A204.1 (cell line): ENCODE measurements at regions not wholly inside any gene's neighbourhood (a gene's known extent, or its start where the extent isn't known, plus 50 kb on each side); places are given as distances from the start of the nearest gene placed in this dataset.

Experiments used
- FAIRE-seq: peaks from 2 replicates; lab custom pipeline; 2012; peaks lifted over from hg19 to GRCh38; lab: Jason Lieb, UNC

DNA sequence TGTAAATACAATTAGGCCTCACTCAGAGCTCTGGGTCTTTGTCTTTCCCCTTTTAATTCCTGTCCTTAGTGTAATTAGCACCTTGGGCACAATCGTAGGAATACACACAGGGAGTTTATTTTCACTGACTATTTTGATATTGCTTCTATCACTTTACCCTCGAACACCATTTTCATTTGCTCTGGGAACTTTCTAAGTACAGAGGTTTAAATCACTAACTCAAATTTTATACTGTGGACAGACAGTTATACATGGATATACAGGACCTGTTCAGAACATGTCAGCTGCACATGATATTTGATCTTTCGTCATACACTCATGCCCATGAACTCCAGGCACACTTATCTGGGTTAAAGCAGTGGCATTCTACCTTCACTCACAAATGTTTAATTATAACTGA lies 217.8 kb upstream of the TMEM161B start:
- FAIRE-seq: no peak

DNA sequence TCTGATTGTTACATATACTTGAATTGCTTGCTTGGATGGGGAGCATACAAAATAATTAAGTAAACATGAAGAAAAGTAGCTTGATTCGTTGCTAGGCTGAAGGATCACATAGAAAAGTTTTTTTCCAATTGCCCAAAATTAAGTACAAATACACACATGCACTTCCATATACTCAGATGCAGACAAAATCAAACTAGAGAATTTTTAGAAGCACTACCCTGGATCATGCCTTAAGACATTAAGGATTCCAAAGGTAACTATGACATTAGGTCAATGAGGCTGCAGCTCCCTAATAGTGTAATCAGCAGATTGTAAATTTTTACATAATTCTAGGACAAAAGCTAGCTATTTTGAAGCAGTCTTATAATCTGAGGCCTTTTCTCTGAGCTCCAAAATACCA lies 216.9 kb upstream of the TMEM161B start:
- no peak for FAIRE-seq

DNA sequence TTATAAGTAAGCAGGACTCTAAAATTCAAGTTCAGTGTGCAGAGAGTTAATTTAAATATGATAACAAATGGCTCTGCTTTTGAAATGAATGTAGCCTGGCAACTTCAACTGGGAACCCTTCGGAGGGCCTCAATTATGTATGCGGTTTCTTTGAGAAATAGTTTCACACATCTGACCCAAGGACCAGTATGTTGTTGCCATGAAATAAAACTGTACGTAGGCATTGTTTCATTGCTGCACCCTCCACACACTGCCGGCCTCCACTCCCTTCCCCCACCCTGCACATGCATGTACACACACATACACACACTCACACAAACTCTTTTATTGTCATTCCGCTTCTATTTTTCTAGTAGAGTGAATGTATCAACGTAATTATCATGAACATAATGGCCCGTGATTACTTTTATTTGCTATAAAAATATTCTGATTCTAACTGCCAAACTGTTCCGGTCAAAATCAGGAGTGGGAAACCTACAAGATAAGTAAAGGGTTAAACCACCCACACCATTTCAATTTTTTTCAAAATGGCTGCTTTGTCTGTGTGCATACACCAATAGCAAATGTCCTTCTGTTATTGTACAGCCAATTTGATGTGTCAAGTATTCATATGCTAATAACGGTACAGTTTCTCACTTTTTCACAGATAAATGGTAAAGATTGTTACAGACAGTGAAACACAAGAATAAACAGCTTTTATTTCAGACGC lies 215.5 kb upstream of the TMEM161B start:
- no peak for FAIRE-seq

DNA sequence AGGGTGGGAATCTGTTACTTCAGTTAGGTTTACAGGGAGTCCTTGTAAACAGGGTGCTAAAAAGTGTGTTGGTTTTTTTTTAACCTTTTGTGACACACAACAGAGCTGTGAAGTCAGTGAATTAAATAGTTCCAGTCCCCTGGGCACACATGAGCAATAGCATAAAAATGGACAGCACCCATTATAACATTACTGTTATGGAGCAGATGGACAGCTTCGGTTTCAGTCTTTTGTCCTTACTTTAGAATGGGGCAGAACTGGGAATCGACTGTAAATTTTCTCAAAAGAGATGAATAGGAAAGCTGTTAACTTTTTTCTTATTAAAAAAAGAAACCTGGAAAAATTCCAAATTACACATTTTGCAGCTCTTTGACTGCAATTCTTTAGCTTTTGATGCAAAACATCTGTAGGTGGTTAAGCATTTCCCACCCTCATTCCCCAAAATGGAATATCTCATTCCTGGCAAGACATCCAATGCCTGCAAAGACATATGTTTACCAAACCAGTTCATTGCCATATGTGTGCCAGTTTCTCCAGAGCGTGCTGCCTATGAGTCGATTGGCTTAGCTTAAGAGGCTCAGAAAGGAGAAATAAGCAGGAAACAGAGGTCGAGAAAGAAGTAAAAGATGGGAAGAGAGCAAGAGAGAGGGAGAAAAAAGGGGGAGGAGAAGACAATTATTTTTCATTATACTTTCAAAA lies 212.3 kb upstream of the TMEM161B start:
- FAIRE-seq: no peak

DNA sequence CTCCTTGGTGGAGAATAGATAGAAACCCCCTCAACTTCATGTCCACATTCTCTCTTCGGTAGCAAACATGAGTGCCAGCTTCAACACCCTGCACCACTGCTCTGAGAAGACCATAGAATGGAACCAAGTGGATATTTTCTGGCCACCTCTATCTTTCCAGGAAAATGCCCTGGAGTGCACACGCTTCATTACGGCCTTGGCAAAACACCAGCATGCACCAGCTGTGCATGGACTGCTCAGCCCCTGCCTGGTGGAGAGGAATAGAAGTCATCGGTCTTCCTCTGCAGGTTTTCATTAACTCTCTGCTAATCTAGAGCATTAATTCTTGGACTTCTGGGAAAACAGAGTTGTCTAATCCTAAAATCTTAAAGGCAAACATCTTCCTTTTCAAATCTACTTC lies 211.6 kb upstream of the TMEM161B start:
- FAIRE-seq: no peak

DNA sequence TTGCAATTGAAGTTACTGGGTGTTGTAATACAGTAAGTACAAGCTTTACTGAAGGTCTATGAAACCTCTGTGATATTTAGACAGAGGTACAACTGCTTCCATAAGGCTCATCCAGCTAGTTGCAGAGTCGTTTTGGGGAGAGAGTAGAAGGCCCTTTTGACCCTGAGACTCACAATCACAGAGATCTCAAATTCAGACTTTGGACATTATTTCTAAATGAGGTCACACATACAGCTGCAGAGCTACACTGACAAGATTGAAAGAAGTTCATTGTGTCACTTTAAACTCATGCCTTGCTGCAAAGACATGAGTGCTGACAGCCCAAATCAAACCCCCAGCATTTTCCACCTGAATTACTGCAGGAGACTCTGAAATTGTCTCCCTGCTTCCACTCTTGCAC lies 205.9 kb upstream of the TMEM161B start:
- no peak for FAIRE-seq

DNA sequence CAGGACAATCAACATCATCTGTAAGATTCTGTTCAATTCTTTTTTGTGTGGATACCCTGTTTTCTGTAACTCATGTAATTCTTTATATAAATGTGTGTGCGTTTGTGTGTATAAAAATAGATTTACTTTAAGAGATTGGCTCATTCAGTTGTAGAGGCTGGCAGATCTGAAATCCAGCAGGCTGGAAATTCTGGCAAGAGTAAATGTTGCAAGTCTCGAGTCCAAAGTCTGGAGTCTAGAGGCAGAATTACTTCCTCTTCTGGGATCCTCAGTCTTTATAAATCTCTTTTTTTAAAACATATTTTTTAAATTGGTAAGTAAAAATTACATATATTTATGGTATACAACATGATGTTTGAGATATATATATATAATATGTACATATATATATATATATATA lies 202.1 kb upstream of the TMEM161B start:
- no peak for FAIRE-seq

DNA sequence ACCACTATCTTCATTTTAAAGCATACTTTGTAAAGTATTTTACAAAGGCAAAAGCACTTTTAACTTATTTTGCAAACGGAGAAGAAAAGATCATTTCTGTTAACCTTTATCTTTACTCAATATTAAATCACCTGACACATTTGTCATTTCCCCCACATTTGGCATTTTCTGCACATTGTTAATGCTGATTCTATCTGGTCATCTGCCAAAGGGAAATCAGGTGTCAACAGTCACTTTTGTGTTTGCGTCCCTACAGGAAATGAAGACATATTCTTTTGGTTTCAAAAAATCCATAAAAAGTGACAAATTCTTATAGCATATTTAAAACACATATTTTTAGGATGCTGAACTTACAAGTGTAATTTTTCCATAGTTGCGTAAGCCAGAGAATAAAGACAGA lies 191.3 kb upstream of the TMEM161B start:
- no peak for FAIRE-seq

DNA sequence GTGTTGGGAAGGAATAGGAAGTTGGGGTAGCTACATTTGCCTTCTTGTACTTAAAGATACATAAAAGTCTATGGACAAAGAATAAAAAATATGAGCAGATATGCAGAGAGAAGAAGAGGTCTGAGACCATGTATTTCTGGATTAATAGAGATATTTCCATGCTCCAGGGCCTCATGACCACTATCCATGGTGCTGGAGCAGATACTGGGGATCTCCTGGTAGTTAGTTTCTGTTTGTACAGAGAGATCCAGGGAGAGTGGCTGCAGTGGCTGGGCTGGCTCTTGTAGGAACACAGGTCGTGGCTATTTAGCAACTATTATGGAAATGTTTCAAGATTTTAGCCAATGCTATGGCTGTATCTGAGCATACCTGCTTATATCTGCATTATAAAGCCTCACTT lies 184.2 kb upstream of the TMEM161B start:
- FAIRE-seq: no peak

DNA sequence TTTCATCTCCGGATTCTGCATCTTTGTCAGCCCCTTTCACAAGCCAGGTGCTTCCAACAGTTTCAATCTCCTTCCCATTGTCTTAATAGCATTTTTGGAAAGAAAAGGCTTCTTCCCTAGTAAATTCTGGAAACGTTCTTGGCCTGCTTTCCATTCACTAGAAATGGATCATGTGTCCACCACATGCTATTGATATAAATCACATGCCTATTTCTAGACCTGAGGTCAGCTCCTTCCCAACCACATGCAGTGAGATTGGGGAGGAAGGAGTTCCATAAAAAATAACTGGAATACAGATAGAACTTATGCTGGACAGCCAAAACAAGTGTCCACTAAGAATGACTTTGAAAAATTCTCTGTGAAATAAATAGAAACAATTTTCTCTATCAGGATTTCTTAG lies 181.6 kb upstream of the TMEM161B start:
- no peak for FAIRE-seq

DNA sequence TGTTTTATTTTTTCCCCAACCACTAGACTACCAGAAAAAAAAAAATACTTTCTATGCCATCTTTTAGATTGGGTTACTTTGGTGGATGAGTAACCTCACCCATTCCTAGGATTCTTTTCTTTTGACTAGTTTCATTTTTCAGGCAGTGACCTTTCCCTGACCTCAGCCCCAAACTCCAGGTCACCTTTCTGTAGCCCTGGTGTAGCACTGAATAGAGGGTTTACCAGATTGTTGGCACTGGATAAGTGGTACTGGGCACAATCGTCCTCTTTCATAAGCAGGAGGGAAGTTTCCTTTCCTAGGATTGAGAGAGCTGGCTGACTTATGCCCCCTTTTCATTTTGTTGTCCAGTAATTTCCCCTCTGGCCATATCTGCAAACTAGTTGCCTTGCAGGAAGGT lies 169.4 kb upstream of the TMEM161B start:
- no peak for FAIRE-seq

DNA sequence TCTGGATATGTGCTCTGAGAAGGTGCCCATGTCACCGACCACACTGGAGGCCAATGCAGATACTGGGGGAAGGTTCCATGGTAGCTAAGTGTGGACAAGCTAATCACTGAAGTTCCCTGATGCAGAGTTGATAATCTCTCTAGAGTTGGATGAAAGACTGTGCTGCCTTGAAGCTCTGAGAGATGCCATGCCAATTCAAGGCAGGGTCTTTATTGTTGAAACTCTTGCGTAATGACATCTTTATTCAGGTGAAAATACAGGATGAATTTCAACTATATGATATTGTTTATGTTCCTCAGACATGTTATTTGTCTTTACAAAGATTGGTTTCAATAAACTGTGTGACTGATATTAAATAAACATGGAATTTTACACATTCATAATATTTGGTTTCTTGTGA lies 167.6 kb upstream of the TMEM161B start:
- FAIRE-seq: no peak

DNA sequence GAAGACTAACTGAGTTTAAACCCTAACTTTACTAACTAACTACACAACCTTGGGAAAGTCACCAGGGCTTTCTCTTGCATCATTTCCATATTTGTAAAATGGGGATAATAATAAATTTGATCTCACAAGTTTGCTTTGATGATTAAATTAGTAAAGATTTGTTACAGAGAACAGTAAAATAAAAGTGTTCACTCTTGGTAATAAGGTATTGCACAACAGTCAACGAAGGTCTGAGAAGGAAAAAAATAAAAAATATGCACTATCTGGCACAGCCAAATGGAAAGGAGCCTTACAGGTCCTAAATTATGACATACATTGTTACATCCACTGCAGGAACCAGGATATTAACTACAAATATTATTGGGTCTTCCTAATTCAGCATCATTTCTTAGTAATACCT lies 160.0 kb upstream of the TMEM161B start:
- FAIRE-seq: no peak

DNA sequence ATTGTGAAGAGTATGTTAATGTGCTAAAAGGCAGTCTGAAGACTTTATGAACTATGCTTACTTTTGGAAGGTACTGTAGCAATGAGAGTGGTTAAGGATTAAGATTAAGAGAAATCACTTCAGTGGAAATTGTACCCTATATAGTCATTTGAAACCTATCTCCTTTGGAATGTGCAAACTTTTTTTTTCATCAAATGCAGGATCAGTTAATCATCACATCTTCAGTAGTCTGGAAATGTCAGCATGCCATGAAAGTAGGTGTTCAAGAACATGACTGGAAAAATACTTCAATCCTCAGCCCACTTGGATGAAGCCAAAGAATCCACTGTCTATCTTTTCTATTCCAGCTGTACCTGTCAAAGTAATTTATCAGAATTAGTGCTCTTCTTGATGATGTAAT lies 157.8 kb upstream of the TMEM161B start:
- FAIRE-seq: no peak

DNA sequence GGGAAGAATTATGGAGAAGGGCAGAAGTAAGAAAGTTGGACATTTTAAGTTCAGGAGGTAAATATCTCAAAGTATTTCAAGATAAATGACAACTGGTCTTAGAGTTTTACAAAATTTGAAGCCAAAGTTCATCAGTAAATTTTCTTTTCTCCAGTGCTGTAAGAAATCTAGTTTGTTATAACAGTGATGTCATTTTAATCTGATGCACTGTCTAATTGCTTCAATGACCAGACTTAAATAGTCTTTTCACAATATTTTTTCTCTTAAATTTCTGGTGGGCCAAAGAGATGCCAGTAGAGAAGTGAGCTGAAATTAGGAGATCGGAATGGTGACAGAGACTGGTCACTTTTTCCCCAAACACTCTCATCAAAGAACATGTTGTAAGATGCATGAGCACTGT lies 156.5 kb upstream of the TMEM161B start:
- FAIRE-seq: no peak

DNA sequence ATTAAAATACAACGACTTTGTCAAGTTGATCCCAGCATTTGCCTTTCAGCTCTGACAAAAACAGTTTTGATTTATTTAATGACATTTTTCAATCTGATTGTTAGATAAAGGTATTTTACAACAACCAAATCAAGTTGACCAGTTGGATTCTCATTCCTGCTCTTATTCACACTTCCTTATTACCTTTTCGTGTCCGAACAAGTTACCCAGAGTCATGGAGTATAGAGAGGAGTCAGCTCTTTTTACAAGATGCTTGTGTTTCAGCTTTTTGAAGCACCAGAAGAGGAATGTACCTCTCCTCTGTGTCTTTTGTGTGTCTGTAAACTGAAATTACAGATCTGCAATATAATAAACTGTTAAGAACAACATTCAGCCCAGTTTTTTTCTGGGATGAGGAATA lies 151.3 kb upstream of the TMEM161B start:
- no peak for FAIRE-seq

DNA sequence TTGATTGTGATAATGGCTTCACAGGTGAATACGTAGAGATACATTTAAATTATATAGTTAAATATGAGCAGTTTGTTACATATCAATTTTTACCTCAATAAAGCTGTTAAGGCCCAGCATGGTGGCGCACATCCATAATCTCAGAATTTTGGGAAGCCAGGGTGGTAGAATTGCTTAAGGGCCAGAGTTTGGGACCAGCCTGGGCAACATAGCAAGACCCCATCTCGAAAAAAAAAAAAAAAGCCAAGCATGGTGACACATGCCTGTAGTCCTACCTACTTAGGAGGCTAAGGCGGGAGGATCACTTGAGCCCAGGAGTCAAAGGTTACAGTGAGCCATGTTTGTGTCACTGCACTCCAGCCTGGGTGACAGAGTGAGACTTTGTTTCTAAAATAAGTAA lies 138.7 kb upstream of the TMEM161B start:
- FAIRE-seq: no peak

DNA sequence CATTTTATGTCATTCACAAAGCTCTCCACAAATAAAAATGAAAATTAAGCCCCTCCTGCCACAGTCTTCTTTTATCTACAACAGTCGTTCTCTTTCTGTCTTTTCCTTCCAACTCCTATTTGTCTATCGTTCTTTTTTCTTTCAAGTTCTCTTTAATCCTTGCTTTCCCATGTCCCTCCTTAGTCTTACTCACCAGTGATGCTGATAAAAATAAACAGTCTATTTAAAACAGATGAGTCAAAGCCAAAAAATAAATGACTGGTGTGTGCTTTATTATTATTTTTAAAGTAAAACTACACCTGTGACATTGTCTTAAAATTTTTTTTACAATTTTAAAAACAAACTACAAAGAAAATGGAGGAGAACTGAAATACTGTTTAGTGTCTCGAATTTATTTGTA lies 137.1 kb upstream of the TMEM161B start:
- FAIRE-seq: no peak

DNA sequence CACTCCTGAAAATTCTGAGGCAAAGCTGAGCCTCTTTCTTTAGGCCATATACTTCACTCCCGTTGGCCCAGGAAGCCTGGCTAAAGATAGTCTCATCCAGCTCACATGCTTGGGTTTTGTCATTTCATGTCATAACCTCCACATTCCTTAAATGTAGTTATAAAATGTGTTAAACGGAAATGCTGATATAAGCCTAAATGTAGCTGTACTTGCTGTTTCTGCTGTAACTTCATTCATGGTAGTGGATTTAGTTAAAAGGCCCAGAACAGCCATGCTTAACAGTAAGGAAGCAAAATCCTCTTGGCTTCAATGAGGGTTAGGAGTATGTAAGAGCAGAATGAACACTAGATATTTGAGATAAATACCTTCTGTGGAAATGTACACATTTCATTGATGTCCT lies 135.8 kb upstream of the TMEM161B start:
- FAIRE-seq: no peak

DNA sequence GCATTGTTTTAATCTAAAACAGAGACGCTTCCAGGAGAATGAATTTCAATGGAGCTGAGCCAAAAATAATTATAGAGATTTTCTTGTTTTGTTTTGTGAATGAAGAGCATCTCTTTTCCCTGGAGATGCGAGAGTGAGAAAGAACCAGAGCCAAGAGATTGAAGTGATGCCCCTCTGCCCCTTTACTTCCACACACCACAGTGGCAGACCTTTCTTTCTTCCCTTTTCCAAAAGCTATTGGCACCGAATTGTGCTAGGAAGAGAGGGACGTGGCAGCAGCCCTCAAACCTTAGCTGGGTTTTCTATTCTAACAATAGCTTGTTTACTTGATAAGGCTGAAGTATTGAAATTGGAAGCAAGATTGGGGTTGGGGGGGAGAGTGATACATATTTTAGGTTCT lies 133.0 kb upstream of the TMEM161B start:
- FAIRE-seq: no peak

DNA sequence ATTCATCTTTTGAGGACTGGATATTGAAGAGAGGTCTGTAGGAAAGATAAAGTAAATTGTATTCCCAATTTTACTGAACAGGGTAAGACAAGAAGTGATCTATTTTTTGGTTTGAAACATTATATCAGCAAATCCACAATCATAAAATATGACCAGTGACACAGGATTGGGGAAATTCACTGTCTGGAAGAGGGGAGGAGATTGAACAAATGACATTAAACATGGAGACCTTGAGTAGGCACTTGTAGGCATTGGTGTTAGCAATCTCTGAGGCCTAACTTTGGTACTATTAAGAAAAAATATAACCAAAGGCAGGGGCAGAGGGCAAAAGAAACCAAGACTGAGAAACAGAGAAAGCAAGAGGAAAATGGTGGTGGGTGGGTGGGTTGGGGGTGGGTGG lies 132.6 kb upstream of the TMEM161B start:
- no peak for FAIRE-seq

DNA sequence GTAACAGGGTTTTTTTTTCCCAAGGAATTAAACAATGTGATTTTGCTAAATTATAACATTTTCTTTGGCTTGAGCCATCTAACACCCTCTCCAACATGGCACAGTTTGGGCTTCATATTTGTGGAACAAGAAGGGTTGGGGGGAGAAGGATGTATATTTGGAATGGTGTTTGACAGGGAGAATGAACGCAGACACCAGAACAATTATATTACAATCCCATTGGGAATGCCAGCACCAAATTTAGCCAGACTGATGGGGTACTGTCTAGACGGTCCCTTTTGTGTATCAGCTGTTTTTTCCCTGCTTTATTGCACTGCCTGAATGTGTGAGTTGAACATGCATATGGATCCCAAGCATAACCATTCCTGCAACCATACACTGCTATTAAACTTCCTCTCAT lies 130.9 kb upstream of the TMEM161B start:
- FAIRE-seq: no peak

DNA sequence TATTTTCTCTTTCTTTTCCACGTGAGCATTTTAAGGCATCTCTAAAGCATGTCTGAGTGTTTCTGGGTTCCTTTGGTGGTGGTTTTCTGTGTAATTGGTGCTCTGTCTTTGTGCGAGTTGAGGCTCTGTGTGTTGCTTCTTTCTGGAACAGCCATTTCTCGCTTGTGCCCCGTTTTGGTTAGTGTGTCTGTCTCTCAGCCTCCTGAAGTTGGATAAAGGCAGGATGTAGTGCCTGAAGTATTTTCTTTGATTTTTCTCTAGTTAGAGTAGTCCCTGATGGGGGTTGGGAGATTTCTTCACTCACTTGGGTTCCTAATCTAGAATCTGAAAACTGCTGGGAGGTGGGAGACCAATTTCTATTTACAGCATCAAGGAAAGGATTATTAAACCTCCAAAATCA lies 129.7 kb upstream of the TMEM161B start:
- no peak for FAIRE-seq

DNA sequence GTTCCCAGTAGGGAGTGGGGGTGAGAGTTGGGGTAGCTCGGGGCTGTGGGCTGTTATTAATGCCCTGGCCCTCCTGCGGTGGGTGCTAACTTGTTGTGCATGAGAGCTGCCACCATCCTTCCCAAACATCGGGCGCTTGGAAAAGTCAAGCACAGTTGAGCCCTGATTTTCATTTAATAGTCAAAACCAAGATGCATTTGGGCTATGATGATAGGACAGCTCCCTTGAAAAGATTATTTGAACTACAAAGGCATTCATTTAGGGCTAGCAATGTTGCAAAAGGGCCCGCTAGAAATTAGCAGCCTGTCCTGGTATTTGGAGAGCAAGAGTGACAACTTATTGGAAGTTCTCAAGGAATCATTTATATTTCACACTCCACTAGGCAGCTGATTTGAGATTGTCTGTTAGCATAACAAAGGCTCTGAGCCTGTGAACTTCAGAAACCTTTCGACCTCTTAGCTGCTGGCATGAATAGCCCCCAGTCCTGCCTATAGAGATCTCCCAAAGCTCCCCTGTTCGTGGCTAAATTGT lies 128.2 kb upstream of the TMEM161B start:
- FAIRE-seq: no peak
